Activated T-cell treated with anti-CD3 and anti-CD28 coated beads, Interleukin-2, amount 50 U/mL, for 48 hours (primary cell): ENCODE measurements at regions not wholly inside any gene's neighbourhood (a gene's known extent, or its start where the extent isn't known, plus 50 kb on each side); places are given as distances from the start of the nearest gene placed in this dataset.

Experiments used
- DNase-seq, 2 experiments: peaks; one replicate each; pipeline ENCODE4 v3.0.0-alpha.2; 2020

DNA sequence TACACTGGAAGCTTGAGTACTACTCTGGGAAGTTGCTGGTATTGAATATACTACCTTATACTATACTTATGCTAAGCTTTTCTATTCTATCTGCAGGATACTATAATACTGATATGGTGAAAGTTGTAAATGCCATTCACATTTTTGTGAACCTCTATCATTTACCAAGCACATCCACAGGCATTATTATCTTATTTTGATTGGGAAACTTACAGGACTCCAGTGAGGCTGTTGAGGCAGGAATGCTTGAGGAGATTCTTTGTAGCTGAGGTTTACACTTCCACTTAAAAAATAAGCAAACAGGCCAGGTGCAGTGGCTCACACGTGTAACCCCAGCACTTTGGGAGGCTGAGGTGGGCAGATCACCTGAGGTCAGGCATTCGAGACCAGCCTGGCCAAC, 442.9 kb downstream of the QKI start:
- no peak for DNase-seq

DNA sequence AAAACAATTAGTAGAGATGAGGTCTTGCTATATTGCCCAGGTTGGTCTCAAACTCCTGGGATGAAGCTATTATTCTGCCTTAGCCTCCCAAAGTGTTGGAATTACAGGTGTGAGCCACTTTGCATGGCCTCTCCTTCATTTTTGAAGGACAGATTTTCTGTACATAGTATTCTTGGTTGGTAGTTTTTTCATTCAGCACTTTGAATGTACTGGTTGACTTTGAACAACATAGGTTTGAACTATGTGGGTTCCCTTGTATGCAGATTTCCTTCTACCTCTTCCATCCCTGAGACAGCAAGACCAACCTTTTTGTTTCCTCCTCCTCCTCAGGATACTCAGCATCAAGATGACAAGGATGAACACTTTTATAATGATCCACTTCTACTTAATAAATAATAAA, 436.4 kb downstream of the QKI start:
- DNase-seq, result no peak

DNA sequence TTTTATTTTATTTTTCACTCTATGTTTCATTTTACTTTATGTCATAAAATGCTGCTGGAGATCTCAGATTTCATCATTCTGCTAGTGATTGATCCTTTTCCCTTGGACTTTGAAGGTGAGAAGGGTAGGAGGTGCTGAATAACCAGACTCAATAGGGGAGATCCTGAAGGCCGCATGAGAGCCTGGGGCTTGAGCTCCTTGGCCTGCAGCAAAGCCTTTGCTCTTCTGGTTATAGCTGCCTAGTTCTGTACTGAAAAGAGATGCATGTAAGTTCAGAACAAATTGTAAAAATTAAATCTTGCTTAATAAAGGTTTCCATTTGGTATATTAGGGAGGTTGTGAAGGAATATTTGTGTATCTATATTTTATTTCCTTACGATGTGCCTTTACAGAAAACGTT, 430.2 kb downstream of the QKI start:
- DNase-seq, result no peak

- DNase-seq, result no peak
These were observed 429.8 kb downstream of the QKI start for GRCh38 chr6:163844357-163844756.

- no peak for DNase-seq
These were observed 428.7 kb downstream of the QKI start for GRCh38 chr6:163843218-163843617.

DNA sequence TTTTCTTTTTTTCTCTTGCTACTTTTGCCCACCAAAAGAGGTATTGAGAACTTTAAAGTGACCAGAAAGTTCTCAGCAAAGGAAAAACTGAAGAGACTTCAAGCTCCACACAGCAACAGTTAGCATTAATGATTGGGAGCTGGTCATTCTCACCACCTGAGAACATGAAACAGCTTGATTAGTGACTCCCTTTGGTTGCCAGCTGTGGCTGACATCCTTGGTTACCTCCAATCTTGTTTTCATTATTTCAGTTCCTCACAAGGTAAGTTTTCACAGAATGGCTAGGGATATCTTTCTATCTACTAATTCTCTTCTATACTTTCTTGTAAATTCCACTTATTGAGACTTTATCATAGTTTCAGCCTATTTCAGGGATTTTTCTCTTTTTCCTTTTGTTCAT, 427.9 kb downstream of the QKI start:
- DNase-seq, result no peak

GRCh38 chr6:163841733-163842132, 427.2 kb downstream of the QKI start:
- DNase-seq, result no peak

DNA sequence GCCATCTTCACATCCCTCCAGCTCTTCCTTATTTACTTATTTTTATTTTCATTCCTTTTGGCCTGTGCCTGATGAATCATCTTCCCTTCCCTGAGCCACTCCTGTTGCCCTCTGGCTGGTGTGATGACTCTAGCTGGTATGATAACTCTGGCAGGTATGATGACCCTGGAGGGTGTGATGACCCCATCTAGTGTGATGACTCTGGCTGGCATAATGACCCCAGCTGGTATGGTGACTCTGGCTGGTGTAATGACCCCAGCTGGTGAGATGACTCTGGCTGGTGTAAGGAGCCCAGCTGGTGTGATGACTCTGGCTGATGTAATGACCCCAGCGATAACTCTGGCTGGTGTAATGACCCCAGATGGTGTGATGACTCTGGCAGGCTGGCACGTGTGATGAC, 426.8 kb downstream of the QKI start:
- no peak for DNase-seq

GRCh38 chr6:163840880-163841279, 426.4 kb downstream of the QKI start:
- DNase-seq, result no peak

DNA sequence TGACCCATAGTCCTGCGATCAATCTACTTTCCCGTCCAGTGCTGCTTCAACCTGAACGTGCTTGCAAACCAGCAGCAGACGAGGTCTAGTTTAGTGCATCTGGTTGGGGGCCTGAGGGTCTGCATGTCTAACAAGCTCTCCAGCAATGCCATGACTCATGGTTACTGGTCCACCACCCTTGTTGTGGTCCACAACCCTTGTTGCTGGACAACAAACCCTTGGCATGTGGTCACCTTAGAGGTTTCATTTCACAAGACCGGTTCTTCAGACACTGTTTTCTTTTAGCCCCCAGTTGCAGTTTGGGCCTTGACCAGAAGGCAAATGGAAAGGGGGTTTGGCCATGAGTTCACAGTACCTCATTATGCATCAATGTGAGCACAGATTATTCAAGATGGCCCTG, 424.8 kb downstream of the QKI start:
- no peak for DNase-seq

DNA sequence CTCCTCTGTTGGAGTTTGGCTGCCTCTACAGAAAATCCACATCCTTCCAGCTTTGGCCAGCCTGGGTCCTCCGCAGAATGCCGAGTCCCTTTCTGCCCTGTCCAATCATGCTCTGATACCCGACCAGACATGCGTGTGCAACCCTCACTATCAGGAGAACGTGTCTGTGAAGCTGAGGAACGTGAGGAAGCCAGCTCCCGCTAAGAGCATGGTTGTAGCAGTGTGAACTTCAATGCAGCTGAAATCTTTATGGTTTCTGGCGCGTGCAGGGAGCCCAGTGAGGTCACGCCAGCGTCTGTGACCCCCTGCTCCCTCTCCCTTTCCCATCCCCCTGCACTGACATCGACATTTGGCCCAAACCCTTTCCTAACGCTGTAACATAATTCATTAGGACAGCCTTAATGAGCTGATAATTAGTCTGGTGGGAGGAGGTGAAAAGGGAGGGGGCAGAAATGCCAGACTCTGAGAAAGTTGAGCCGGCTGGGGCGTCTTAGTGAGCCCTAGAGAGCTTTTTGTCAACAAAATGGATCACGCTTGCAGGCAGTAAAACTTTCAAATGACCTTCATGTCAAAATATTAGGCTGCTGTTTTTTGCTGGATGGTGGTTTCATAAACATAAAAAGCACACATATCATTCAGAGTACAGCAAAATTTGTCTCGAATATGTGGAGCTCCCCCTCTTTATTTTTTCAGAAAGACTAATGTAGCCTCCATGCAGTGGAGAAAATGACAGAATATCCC, 423.3 kb downstream of the QKI start:
- DNase-seq, result no peak

- DNase-seq, result no peak
These were observed 422.6 kb downstream of the QKI start for GRCh38 chr6:163836876-163837690.

GRCh38 chr6:163835439-163836171, 421.1 kb downstream of the QKI start:
- DNase-seq, result no peak

DNA sequence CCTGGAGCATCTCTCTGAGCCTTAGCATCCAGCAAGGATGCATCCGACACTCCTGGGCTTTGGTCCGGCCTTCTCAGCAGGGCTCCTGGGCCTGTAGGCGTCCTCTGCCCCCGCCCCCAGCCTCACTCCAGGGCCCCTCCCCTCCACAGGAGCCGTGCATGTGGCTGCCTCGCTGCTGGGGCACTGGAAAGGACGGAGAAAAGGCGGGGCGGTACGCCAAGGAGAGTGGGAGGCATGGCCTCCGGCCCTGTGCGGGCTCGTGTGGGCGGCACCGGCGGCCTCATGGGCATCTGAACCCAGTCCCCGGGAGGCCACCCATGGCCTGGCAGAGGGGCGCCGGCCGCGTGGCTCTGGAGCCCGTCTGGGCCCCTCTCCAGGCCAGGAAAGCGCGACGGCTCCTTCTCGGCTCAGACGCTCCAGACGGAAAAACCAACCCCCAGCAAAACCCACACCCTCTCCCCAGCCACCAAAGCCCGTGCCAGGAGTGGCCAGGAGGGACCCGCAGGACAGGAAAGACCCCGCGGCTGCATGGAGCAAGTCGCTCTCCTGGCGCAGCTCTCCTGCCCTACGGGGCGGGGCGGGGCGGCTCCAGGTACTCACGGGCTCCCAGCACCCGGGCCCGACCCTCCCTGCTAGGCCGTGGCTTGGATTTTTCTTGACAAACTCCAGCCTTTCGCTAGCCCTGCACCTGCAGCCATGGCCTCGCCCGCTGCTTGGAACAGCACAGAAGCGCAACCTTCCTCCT, 419.9 kb downstream of the QKI start:
- no peak for DNase-seq

GRCh38 chr6:163831736-163832135, 417.2 kb downstream of the QKI start:
- DNase-seq, result no peak

DNA sequence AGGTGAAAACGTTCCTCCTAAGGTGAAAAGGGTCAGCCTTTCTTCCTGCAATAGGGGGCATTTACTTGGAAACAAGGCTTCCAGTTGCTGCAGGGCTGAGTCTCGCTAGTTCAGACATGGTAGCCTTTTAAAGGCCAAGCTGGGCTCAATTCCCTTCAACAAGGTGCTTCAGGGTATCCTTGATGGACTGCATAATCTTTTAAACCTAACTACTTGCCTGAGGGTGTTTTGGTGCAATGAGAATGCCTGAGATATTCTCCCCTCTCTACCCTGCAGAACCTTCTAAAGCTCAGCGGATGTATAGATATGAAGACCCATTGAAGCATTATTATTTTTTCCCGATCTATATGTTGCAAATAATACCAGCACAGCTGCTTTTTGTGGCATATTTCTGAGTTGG, 416.1 kb downstream of the QKI start:
- no peak for DNase-seq

DNA sequence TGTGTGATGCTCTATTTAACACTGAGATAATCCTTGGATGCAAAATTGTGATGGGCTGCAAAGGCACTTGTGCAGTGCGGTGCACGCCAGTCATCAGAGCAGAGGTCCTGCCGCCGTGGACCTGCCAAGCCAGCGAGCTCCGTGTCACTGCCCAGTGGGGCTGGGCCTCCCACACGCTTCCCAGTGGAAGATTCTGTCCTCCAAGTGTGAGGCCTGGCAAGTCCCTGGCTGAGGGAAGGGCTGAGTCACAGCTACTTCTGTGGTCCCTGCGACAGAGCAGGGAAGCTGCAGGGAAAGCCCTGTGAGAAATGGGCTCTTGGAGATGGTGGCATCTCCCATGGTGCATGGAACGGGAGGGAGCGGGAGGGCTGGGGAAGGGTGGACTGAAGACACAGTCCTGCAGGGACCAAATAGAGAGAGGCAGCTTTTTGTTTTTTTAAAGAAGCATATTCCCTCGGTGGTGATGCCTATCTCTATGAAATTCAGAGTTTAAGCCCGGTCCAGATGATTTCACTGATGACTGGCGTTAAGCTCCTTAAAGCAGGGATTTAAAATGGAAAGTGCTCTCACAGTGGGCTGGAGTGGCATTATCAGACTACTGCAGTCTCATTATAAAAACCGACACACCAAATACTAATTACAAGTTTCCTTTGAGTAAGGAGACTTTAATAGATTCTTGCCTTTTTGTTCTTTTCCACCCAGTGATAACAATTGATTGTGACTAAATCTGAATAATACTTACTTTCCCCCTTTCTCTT, 413.7 kb downstream of the QKI start:
- DNase-seq, result no peak

DNA sequence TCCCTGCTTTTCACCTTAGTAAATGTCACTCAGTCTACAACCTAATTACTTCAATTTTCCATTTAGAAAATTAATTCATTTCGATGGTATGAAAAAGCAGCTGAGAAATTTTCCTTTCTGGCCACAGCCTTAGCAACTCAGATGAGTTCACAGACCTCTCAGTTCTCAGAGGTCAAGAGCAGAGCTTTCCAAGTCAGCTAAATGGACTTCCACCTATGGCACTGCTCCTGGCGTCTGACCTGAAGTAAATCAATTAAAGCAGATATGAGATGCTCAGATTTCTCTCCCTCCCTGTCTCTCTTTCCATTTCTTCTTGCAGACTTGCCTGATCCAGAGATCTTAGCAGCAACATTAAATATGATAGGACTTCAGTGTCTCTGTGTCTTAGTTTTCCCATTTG, 412.6 kb downstream of the QKI start:
- DNase-seq, result no peak

DNA sequence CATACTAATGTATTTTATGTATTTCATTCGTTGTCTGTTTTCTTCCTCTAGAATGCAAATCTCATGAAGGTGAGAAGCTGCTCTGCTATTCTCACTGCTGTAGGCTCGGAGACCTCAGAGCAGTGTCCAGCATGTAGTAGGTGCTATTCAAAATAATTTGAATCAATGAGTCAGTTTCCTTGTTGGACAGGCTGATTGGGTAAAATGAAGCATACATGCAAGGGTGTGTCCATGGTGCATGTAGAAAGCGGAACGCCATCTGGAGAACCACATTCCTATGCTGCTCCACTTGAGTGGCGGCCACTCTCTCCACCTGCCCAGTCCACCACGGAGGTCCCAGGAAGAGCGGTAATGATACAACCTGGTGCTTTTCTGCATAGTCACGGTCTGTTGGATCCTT, 412.1 kb downstream of the QKI start:
- no peak for DNase-seq

GRCh38 chr6:163825033-163825432, 410.5 kb downstream of the QKI start:
- DNase-seq, result no peak

DNA sequence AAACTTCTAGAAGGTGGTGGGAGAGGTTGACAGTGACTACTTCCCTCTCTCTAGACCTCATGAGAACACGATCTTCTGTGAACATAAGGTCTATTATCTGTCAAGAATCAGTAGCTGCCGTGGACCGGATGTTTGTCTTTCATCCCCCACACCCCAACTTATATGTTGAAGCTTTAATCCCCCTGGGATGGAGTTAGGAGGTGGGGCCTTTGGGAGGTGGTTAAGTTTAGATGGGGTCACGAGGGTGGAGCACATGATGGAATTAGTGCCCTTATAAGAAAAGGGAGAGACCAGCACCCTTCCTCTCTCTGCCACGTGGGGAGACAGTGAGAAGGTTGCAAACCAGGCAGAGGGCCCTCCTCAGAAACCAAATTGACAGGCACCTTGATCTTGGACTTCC, 409.1 kb downstream of the QKI start:
- no peak for DNase-seq

DNA sequence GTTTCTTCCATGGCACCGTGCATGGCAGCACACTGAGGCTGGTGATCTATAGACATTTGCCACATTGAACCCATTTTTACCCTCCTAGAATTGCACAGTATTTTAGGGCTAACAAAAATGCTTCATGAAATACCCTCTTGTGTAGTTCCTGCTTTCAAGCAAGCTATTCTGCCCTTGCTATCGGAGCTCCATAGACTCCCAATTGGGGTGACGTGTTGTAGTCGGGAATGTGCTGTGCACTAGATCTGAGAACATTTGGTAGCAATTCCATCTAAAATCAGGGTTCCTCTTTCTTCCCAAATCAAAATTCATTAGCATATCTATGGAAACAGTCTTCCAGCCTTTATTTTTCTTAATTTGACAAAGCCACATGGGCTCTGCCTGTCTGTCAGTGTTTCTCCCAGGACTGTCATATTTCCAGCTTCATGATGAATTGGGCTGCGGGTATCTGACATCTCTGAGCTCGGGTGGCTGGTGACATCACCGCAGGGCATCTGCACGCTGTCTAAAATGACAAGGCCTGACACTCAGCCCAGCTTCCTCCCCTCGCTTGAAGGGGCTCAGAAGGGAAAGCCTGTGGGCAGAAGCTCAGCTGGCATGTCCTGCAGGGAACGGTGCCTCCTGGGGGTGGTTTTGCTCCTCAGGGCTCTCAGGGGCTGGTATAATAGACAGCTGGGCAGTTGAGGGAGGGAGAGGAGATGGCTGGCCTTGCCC, 406.4 kb downstream of the QKI start:
- no peak for DNase-seq
